ENCODE measurements at regions not wholly inside any gene's neighbourhood (a gene's known extent, or its start where the extent isn't known, plus 50 kb on each side); places are given as distances from the start of the nearest gene placed in this dataset.

DNA sequence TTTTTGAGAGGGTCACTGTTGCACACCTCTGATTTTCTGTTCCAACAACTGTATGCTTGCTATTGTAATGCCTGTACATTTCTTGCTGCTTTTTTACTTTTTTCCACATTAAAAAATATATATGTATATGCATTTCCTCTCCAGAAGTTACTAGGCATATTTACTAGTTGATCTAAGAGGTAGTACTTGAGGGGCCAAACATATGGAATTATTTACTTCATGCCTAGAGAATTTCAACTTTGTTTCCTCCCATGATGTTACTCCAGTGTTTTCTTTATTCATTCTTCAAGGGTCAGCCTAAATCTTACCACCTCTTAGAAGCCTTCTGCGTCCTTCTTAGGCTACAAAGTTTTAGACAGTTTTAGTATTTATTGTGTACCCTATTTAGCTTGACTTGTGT lies 122.7 kb downstream of the NMUR2 start:
- RAD21 ChIA-PET (ENCODE audit: low non-redundant PET in 1 of 2, low total read pairs in 2 of 2, uncharacterized antibody in 2 of 2, unreplicated experiment in 2 of 2) = no interaction called here
- Histone ChIP-seq H3K27ac (ENCODE audit: low read depth, low read length) (no peak overlapping the region), H4K20me1 (ENCODE audit: insufficient read depth) (no peaks in the 10 kb centered on the region), H3K79me2 (ENCODE audit: insufficient read depth, low read length) (no peaks in the 10 kb centered on the region), H3K27me3 (ENCODE audit: insufficient read depth, low read length) (no peaks in the 10 kb centered on the region), H2AFZ (ENCODE audit: low read depth, low read length, poor library complexity, severe bottlenecking) (no peak overlapping the region), H3K4me3 (replicated peaks in 1 of 2; ENCODE audit: low read depth in 1 of 2, low read length in 2 of 2) (no peak overlapping the region), H3K36me3 (ENCODE audit: control insufficient read depth in 1 of 2, insufficient read depth in 2 of 2, low read length in 2 of 2) (no peaks in the 10 kb centered on the region), H3K4me1 (ENCODE audit: control insufficient read depth in 1 of 2, insufficient read depth in 2 of 2, low read length in 2 of 2) (no peaks in the 10 kb centered on the region), H3K9me3 (ENCODE audit: control insufficient read depth in 1 of 2, insufficient read depth in 1 of 2, low read depth in 1 of 2, low read length in 2 of 2) (no peaks in the 10 kb centered on the region), H3K9ac (ENCODE audit: low read length) (no peak overlapping the region), H3K4me2 (ENCODE audit: low read length) (no peak overlapping the region), H3K9me2 (ENCODE audit: insufficient read depth) (no peaks in the 10 kb centered on the region)
- TF ChIP-seq ZNF274 (IDR thresholded peaks at IDR 0.05; ENCODE audit: low read depth, low read length) (no peak), FOSL1 (IDR thresholded peaks at IDR 0.05; ENCODE audit: low read depth) (no peak), POLR2A (IDR thresholded peaks at IDR 0.05; ENCODE audit: borderline replicate concordance, extremely low read depth, insufficient read depth, insufficient read length) (no peak), SIN3A (IDR thresholded peaks at IDR 0.05; ENCODE audit: low read depth) (no peak), EZH2phosphoT487 (IDR thresholded peaks at IDR 0.05; ENCODE audit: borderline replicate concordance) (no peak)
- TF ChIP-seq, protein P1, sequence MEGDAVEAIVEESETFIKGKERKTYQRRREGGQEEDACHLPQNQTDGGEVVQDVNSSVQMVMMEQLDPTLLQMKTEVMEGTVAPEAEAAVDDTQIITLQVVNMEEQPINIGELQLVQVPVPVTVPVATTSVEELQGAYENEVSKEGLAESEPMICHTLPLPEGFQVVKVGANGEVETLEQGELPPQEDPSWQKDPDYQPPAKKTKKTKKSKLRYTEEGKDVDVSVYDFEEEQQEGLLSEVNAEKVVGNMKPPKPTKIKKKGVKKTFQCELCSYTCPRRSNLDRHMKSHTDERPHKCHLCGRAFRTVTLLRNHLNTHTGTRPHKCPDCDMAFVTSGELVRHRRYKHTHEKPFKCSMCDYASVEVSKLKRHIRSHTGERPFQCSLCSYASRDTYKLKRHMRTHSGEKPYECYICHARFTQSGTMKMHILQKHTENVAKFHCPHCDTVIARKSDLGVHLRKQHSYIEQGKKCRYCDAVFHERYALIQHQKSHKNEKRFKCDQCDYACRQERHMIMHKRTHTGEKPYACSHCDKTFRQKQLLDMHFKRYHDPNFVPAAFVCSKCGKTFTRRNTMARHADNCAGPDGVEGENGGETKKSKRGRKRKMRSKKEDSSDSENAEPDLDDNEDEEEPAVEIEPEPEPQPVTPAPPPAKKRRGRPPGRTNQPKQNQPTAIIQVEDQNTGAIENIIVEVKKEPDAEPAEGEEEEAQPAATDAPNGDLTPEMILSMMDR (IDR thresholded peaks at IDR 0.05 in 2 of 3, conservative IDR thresholded peaks at IDR 0.05 in 1 of 3; ENCODE audit: borderline replicate concordance in 1 of 3, insufficient read depth in 1 of 3, low read depth in 2 of 3, low read length in 2 of 3) = no peak
- TF ChIP-seq, protein P2, sequence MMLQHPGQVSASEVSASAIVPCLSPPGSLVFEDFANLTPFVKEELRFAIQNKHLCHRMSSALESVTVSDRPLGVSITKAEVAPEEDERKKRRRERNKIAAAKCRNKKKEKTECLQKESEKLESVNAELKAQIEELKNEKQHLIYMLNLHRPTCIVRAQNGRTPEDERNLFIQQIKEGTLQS (IDR thresholded peaks at IDR 0.05) = no peak
- TF ChIP-seq, protein P3, sequence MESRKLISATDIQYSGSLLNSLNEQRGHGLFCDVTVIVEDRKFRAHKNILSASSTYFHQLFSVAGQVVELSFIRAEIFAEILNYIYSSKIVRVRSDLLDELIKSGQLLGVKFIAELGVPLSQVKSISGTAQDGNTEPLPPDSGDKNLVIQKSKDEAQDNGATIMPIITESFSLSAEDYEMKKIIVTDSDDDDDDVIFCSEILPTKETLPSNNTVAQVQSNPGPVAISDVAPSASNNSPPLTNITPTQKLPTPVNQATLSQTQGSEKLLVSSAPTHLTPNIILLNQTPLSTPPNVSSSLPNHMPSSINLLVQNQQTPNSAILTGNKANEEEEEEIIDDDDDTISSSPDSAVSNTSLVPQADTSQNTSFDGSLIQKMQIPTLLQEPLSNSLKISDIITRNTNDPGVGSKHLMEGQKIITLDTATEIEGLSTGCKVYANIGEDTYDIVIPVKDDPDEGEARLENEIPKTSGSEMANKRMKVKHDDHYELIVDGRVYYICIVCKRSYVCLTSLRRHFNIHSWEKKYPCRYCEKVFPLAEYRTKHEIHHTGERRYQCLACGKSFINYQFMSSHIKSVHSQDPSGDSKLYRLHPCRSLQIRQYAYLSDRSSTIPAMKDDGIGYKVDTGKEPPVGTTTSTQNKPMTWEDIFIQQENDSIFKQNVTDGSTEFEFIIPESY (IDR thresholded peaks at IDR 0.05; ENCODE audit: extremely low read depth, insufficient replicate concordance, low read length) = no peak
- CTCF ChIA-PET = no interaction called here
- POLR2A ChIA-PET = no interaction called here
- BruUV-seq (replicated peaks) = no TSS peak
- no peak for DNase-seq (ENCODE audit: low read depth, low spot score)
- intact Hi-C loops (cut with micrococcal nuclease) = no loop called here
- no peak for ATAC-seq

Measured in HCT116 (cell line).